ENCODE measurements at regions not wholly inside any gene's neighbourhood (a gene's known extent, or its start where the extent isn't known, plus 50 kb on each side); places are given as distances from the start of the nearest gene placed in this dataset.
"Not testable (repeated sequence)": the region's sequence is repeated elsewhere in the genome, so short reads cannot be mapped to it uniquely, and the experiment has no call there.

DNA sequence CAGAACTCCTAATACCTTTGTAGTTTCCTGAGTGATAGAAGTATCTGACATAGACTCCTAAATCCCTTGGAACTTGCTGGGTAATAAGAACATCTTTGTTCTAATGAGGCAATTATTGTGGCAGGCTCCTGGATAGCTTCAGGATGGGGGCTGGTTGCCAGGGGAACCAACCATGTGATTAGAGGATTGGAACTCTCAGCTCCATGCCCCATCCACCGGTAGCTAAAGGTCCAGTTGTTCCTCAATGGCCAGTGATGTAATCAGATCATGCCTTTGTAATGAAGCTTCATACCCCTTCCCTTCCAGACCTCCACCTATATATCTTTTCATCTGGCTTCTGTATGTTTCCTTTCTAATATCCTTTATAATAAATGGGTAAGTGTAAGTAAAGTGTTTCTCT is 221.2 kb upstream of the ALCAM start:
- no peak overlapping the region for H3K4me3 Mint-ChIP-seq
- Histone ChIP-seq H4K20me1 (ENCODE audit: control insufficient read depth, insufficient read depth, insufficient read length) (no peaks in the 10 kb centered on the region), H3K14ac (ENCODE audit: insufficient read depth, low read length) (no peak overlapping the region), H4K91ac (ENCODE audit: insufficient read length, low read depth, low read length) (no peak overlapping the region), H3K56ac (ENCODE audit: insufficient read length, low read depth, low read length) (no peak overlapping the region), H3K9me3 (ENCODE audit: control insufficient read depth, low read depth, low read length) (no peaks in the 10 kb centered on the region), H3K27me3 (ENCODE audit: insufficient read depth, low read length) (no peaks in the 10 kb centered on the region), H3K79me1 (ENCODE audit: insufficient read depth, low read depth, low read length, poor library complexity, severe bottlenecking) (no peaks in the 10 kb centered on the region), H3K18ac (ENCODE audit: insufficient read length, low read depth, low read length) (no peak overlapping the region), H3K4ac (ENCODE audit: low read depth, low read length) (no peak overlapping the region), H2BK12ac (ENCODE audit: insufficient read length, low read depth, low read length) (no peak overlapping the region), H4K5ac (ENCODE audit: insufficient read length, low read depth, low read length) (no peak overlapping the region), H3K9ac (ENCODE audit: extremely low read depth, insufficient read length, low read length) (no peak overlapping the region), H3K23ac (ENCODE audit: insufficient read length, low read depth, low read length) (no peak overlapping the region), H3K4me2 (ENCODE audit: insufficient read depth, insufficient read length, low read length) (no peak overlapping the region), H2BK15ac (ENCODE audit: low read depth, low read length) (no peak overlapping the region), H2AFZ (ENCODE audit: low read length) (no peak overlapping the region), H3K4me1 (ENCODE audit: insufficient read depth, low read length) (no peaks in the 10 kb centered on the region), H4K8ac (replicated peaks; ENCODE audit: insufficient read length, low read depth, low read length) (no peak overlapping the region), H2BK5ac (ENCODE audit: insufficient read length, low read length) (no peak overlapping the region), H3K23me2 (ENCODE audit: insufficient read length, low read depth, low read length, poor library complexity, severe bottlenecking) (no peaks in the 10 kb centered on the region), H3K27ac (ENCODE audit: insufficient read length, low read depth, low read length) (no peak overlapping the region), H3K79me2 (ENCODE audit: insufficient read depth, low read length) (no peaks in the 10 kb centered on the region), H2AK5ac (ENCODE audit: insufficient read length, low read length) (no peak overlapping the region), H2BK20ac (ENCODE audit: low read depth, low read length, poor library complexity, severe bottlenecking) (no peak overlapping the region), H2BK120ac (ENCODE audit: low read depth, low read length, poor library complexity, severe bottlenecking) (no peak overlapping the region), H3T11ph (ENCODE audit: low read length) (no peak overlapping the region)
- no peak for DNase-seq
- H3K27ac Mint-ChIP-seq = no peak overlapping the region
- peaks cover 15 to 26% of the 10 kb centered on the region in 2 experiments for H3K9me3 Mint-ChIP-seq
- no peaks in the 10 kb centered on the region for H3K4me1 Mint-ChIP-seq
- no peaks in the 10 kb centered on the region for H3K27me3 Mint-ChIP-seq (ENCODE audit: low read depth)
- no peak for TF ChIP-seq CTCF (conservative IDR thresholded peaks at IDR 0.05)
- no CpG with 5 or more reads among the region's 1 CpG for whole genome bisulfite sequencing (ENCODE audit: extremely low coverage, insufficient read length, low lambda C conversion rate)
- peaks cover 11 to 29% (median 22%) of the 10 kb centered on the region in 3 experiments for H3K36me3 Mint-ChIP-seq (ENCODE audit: insufficient read depth in 1 of 3, low read depth in 3 of 3)

GRCh38 chr3:105149197-105149596 is 217.5 kb upstream of the ALCAM start:
- not testable (repeated sequence) for H3K79me1 ChIP-seq (ENCODE audit: insufficient read depth, low read depth, low read length, poor library complexity, severe bottlenecking); H3K56ac ChIP-seq (ENCODE audit: insufficient read length, low read depth, low read length); H2BK20ac ChIP-seq (ENCODE audit: low read depth, low read length, poor library complexity, severe bottlenecking); H2AFZ ChIP-seq (ENCODE audit: low read length); H3K18ac ChIP-seq (ENCODE audit: insufficient read length, low read depth, low read length); H3K27me3 Mint-ChIP-seq (ENCODE audit: low read depth); H3K27ac Mint-ChIP-seq; H2AK5ac ChIP-seq (ENCODE audit: insufficient read length, low read length); H2BK15ac ChIP-seq (ENCODE audit: low read depth, low read length); DNase-seq; H3K23me2 ChIP-seq (ENCODE audit: insufficient read length, low read depth, low read length, poor library complexity, severe bottlenecking); H3K4me3 Mint-ChIP-seq; H2BK12ac ChIP-seq (ENCODE audit: insufficient read length, low read depth, low read length); H3K4ac ChIP-seq (ENCODE audit: low read depth, low read length); H3K23ac ChIP-seq (ENCODE audit: insufficient read length, low read depth, low read length); H4K91ac ChIP-seq (ENCODE audit: insufficient read length, low read depth, low read length); H4K20me1 ChIP-seq (ENCODE audit: control insufficient read depth, insufficient read depth, insufficient read length); H2BK5ac ChIP-seq (ENCODE audit: insufficient read length, low read length); H2BK120ac ChIP-seq (ENCODE audit: low read depth, low read length, poor library complexity, severe bottlenecking); H3K27ac ChIP-seq (ENCODE audit: insufficient read length, low read depth, low read length); H3T11ph ChIP-seq (ENCODE audit: low read length); H4K8ac ChIP-seq (replicated peaks; ENCODE audit: insufficient read length, low read depth, low read length); H4K5ac ChIP-seq (ENCODE audit: insufficient read length, low read depth, low read length); H3K4me1 ChIP-seq (ENCODE audit: insufficient read depth, low read length); H3K9ac ChIP-seq (ENCODE audit: extremely low read depth, insufficient read length, low read length); H3K9me3 ChIP-seq (ENCODE audit: control insufficient read depth, low read depth, low read length); H3K14ac ChIP-seq (ENCODE audit: insufficient read depth, low read length); H3K27me3 ChIP-seq (ENCODE audit: insufficient read depth, low read length); H3K79me2 ChIP-seq (ENCODE audit: insufficient read depth, low read length); H3K4me2 ChIP-seq (ENCODE audit: insufficient read depth, insufficient read length, low read length)
- Mint-ChIP-seq H3K36me3 (ENCODE audit: insufficient read depth in 1 of 3, low read depth in 3 of 3) (peaks cover 13 to 32% (median 22%) of the 10 kb centered on the region in 3 experiments), H3K4me1 (peaks cover 5 to 11% of the 10 kb centered on the region in 2 experiments), H3K9me3 (peaks cover 15 to 31% of the 10 kb centered on the region in 2 experiments)
- no CpG with 5 or more reads among the region's 3 CpGs for WGBS (ENCODE audit: extremely low coverage, insufficient read length, low lambda C conversion rate)
